H1 (cell line): ENCODE measurements at regions not wholly inside any gene's neighbourhood (a gene's known extent, or its start where the extent isn't known, plus 50 kb on each side); places are given as distances from the start of the nearest gene placed in this dataset.

Experiments used
- BCL11A ChIP-seq, 2 experiments: IDR thresholded peaks; one replicate each; pipeline ENCODE4 v1.6.1; 2011; ENCODE audit warnings: low read depth in 2 of 2, low read length in 2 of 2, mild to moderate bottlenecking in 2 of 2
- CHD1 ChIP-seq: IDR thresholded peaks from 2 replicates; pipeline ENCODE4 v1.6.1; 2012; ENCODE audit warnings: low read depth, low read length, improper control_type of control experiment
- POU5F1 ChIP-seq: IDR thresholded peaks from 2 replicates; pipeline ENCODE4 v1.6.1; 2011; ENCODE audit warnings: low read depth, mild to moderate bottlenecking, low read length, moderate library complexity
- SIRT6 ChIP-seq: IDR thresholded peaks from one replicate; pipeline ENCODE4 v1.7.1; 2012; ENCODE audit warnings: low read length, inconsistent platforms

GRCh38 chrX:115449742-115450141, 111.2 kb upstream of the PLS3 start (continued):
- TF ChIP-seq SIRT6, result no peak
- no peak for TF ChIP-seq BCL11A (IDR thresholded peaks at IDR 0.05; ENCODE audit: low read depth in 2 of 2, low read length in 2 of 2)
- TF ChIP-seq CHD1, result no peak
- TF ChIP-seq POU5F1, result no peak
- TF ChIP-seq, all 59 proteins: peak for 0
